ENCODE measurements at regions not wholly inside any gene's neighbourhood (a gene's known extent, or its start where the extent isn't known, plus 50 kb on each side); places are given as distances from the start of the nearest gene placed in this dataset.

GRCh38 chr13:79736356-79736755 lies 255.4 kb downstream of the NDFIP2 start:
- ChIA-PET CTCF (no interaction called here), POLR2A (no interaction called here)
- no peaks in the 10 kb centered on the region for H3K4me1 ChIP-seq (ENCODE audit: insufficient read depth, low read length)
- H3K4me3 ChIP-seq (ENCODE audit: low read length) = no peak overlapping the region
- no peak for DNase-seq
- no peaks in the 10 kb centered on the region for H3K36me3 ChIP-seq (ENCODE audit: insufficient read depth, low read length)
- Mint-ChIP-seq H3K27ac (no peak overlapping the region), H3K9me3 (no peaks in the 10 kb centered on the region), H3K4me3 (no peak overlapping the region), H3K27me3 (no peaks in the 10 kb centered on the region), H3K36me3 (ENCODE audit: low read depth) (no peaks in the 10 kb centered on the region), H3K4me1 (ENCODE audit: low read depth) (no peaks in the 10 kb centered on the region)
- intact Hi-C loops (cut with DNase I, micrococcal nuclease) = no loop called here
- H3K27ac ChIP-seq (ENCODE audit: low read depth in 1 of 2, low read length in 2 of 2) = no peak overlapping the region
- TF ChIP-seq CTCF (IDR thresholded peaks at IDR 0.05) = no peak
- peaks cover 0 to 2% of the 10 kb centered on the region in 2 experiments for H3K27me3 ChIP-seq (ENCODE audit: control insufficient read depth in 1 of 2, insufficient read depth in 2 of 2, low read length in 2 of 2)
- peaks cover 0 to 7% of the 10 kb centered on the region in 2 experiments for H3K9me3 ChIP-seq (ENCODE audit: control insufficient read depth in 1 of 2, insufficient read depth in 1 of 2, low read length in 2 of 2)
- ATAC-seq (ENCODE audit: poor library complexity) = no peak

- no peak for TF ChIP-seq CTCF (IDR thresholded peaks at IDR 0.05)
- Histone ChIP-seq H3K4me3 (ENCODE audit: low read length) (no peak overlapping the region), H3K36me3 (ENCODE audit: insufficient read depth, low read length) (no peaks in the 10 kb centered on the region), H3K4me1 (ENCODE audit: insufficient read depth, low read length) (no peaks in the 10 kb centered on the region), H3K9me3 (ENCODE audit: control insufficient read depth in 1 of 2, insufficient read depth in 1 of 2, low read length in 2 of 2) (peaks cover 0 to 7% of the 10 kb centered on the region in 2 experiments), H3K27ac (ENCODE audit: low read depth in 1 of 2, low read length in 2 of 2) (no peak overlapping the region), H3K27me3 (ENCODE audit: control insufficient read depth in 1 of 2, insufficient read depth in 2 of 2, low read length in 2 of 2) (peaks cover 0 to 2% of the 10 kb centered on the region in 2 experiments)
- ChIA-PET CTCF (no interaction called here), POLR2A (no interaction called here)
- Mint-ChIP-seq H3K4me1 (ENCODE audit: low read depth) (no peaks in the 10 kb centered on the region), H3K9me3 (no peaks in the 10 kb centered on the region), H3K27ac (no peak overlapping the region), H3K27me3 (no peaks in the 10 kb centered on the region), H3K4me3 (no peak overlapping the region), H3K36me3 (ENCODE audit: low read depth) (no peaks in the 10 kb centered on the region)
- intact Hi-C loops (cut with DNase I, micrococcal nuclease) = no loop called here
- ATAC-seq (ENCODE audit: poor library complexity) (no peak), DNase-seq (no peak)
These were observed 254.3 kb downstream of the NDFIP2 start for GRCh38 chr13:79735228-79735627.

GRCh38 chr13:79727086-79727485 lies 246.1 kb downstream of the NDFIP2 start:
- Mint-ChIP-seq H3K4me1 (ENCODE audit: low read depth) (no peaks in the 10 kb centered on the region), H3K27ac (no peak overlapping the region), H3K9me3 (peaks cover 4% of the 10 kb centered on the region), H3K36me3 (ENCODE audit: low read depth) (no peaks in the 10 kb centered on the region), H3K4me3 (no peak overlapping the region), H3K27me3 (no peaks in the 10 kb centered on the region)
- ATAC-seq (ENCODE audit: poor library complexity) (no peak), DNase-seq (no peak)
- ChIA-PET CTCF (no interaction called here), POLR2A (no interaction called here)
- no peak overlapping the region for H3K4me3 ChIP-seq (ENCODE audit: low read length)
- H3K4me1 ChIP-seq (ENCODE audit: insufficient read depth, low read length) = no peaks in the 10 kb centered on the region
- no peak overlapping the region for H3K27ac ChIP-seq (ENCODE audit: low read depth in 1 of 2, low read length in 2 of 2)
- H3K27me3 ChIP-seq (ENCODE audit: control insufficient read depth in 1 of 2, insufficient read depth in 2 of 2, low read length in 2 of 2) = no peaks in the 10 kb centered on the region
- TF ChIP-seq CTCF (IDR thresholded peaks at IDR 0.05) = no peak
- no peaks in the 10 kb centered on the region for H3K9me3 ChIP-seq (ENCODE audit: control insufficient read depth in 1 of 2, insufficient read depth in 1 of 2, low read length in 2 of 2)
- intact Hi-C loops (cut with DNase I, micrococcal nuclease) = no loop called here
- no peaks in the 10 kb centered on the region for H3K36me3 ChIP-seq (ENCODE audit: insufficient read depth, low read length)

Data from CD4-positive, alpha-beta T cell (primary cell).